ENCODE measurements at regions not wholly inside any gene's neighbourhood (a gene's known extent, or its start where the extent isn't known, plus 50 kb on each side); places are given as distances from the start of the nearest gene placed in this dataset.

DNA sequence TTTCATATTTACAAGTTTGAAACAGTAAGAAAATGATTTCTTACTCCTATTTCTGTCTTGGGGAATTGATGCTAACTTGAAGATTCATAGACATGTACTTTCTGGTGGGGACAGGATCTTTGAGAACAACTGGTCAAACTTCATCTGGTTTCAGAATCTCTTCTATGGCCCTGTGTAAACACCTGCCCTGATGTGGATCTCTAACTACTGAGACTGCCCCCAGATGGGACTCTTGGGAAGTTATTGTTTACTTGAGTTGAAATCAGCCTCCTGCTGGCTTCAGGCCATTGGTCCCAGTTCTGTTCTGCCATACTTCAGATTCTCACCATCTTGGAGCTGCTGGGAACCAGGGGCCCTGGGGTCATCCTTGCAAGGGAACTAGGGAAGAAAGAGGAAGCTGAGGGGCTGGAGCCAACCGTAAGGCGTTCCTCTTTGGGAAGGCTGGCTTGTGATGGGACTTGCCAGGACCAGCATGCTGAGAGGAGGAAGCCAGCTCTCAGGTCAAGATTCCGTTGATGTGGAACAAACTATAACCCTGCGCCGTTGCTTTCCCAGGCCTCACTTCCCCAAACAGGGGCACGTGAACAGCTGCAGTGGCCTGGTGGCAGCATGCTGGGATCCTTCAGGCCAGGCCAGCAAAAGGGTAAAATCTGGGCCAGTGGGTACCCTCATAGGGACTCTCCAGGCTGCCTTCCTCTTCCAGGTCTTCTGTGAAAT, 135.5 kb upstream of the CXCR4 start:
- no peak for FAIRE-seq
- peaks cover 0 to 6% (median 0%) of the 10 kb centered on the region in 3 donors for H3K27me3 ChIP-seq (ENCODE audit: control insufficient read depth in 3 of 3, insufficient read depth in 3 of 3, low read length in 3 of 3)
- no peaks in the 10 kb centered on the region for H3K36me3 ChIP-seq (ENCODE audit: control insufficient read depth in 3 of 3, insufficient read depth in 2 of 3, low read depth in 1 of 3, low read length in 3 of 3)
- peak overlapping the region in 1 of 3 donors; percentile 13 for H3K27ac ChIP-seq (ENCODE audit: low read depth in 1 of 3, low read length in 2 of 3)
- WGBS, 3 donors, result 81 to 96% (median 86%) methylated on average over 6 of the region's 6 CpGs
- DNase-seq, result no peak
- no peaks in the 10 kb centered on the region for H3K4me1 ChIP-seq (ENCODE audit: control insufficient read depth in 3 of 3, insufficient read depth in 2 of 3, low read depth in 1 of 3, low read length in 2 of 3)
- no peaks in the 10 kb centered on the region for H3K9me3 ChIP-seq (ENCODE audit: control insufficient read depth in 2 of 2, insufficient read depth in 1 of 2, low read depth in 1 of 2, low read length in 1 of 2)
- no peak overlapping the region for H3K4me3 ChIP-seq (ENCODE audit: low read depth in 1 of 3, low read length in 3 of 3)

DNA sequence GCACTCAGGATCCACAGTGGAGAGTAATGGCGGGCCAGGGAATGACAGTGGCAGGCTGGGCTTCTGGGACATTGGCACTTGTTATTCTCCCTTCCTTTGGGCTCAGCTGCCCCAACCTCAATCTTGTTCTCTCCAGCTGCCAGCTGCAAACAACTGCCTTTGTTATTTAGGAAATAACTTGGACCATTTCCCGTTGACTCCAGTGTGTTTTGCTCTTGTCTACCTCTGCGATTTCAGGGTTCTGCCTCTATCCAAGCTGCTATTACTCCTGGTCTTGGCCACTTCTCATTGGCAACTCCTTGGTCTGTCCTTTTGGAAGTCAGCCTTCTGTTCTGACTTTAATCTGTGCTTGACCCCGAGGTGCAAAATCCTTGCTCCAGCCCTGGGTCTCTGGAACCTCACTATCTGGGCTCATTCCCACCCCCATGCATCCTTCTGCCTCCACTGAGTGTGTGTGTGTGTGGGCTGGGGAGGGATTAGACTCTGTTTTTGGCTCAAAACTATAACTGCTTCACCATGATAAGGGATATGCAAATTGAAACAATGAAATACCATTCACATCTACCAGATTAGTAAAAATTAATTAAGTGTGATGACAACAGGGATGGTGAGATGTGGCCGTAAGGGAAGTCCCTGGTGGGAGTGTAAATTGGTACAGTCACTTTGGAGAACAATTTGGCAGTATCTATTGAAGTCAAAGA, 134.1 kb upstream of the CXCR4 start:
- no peak overlapping the region for H3K4me3 ChIP-seq (ENCODE audit: low read depth in 1 of 3, low read length in 3 of 3)
- H3K27me3 ChIP-seq (ENCODE audit: control insufficient read depth in 3 of 3, insufficient read depth in 3 of 3, low read length in 3 of 3), result peaks cover 0 to 3% (median 0%) of the 10 kb centered on the region in 3 donors
- FAIRE-seq (no peak), DNase-seq (no peak)
- WGBS, 3 donors, result 68 to 73% (median 69%) methylated on average over 5 of the region's 5 CpGs
- no peaks in the 10 kb centered on the region for H3K4me1 ChIP-seq (ENCODE audit: control insufficient read depth in 3 of 3, insufficient read depth in 2 of 3, low read depth in 1 of 3, low read length in 2 of 3)
- H3K27ac ChIP-seq (ENCODE audit: low read depth in 1 of 3, low read length in 2 of 3), result no peak overlapping the region
- H3K36me3 ChIP-seq (ENCODE audit: control insufficient read depth in 3 of 3, insufficient read depth in 2 of 3, low read depth in 1 of 3, low read length in 3 of 3), result no peaks in the 10 kb centered on the region
- no peaks in the 10 kb centered on the region for H3K9me3 ChIP-seq (ENCODE audit: control insufficient read depth in 2 of 2, insufficient read depth in 1 of 2, low read depth in 1 of 2, low read length in 1 of 2)

DNA sequence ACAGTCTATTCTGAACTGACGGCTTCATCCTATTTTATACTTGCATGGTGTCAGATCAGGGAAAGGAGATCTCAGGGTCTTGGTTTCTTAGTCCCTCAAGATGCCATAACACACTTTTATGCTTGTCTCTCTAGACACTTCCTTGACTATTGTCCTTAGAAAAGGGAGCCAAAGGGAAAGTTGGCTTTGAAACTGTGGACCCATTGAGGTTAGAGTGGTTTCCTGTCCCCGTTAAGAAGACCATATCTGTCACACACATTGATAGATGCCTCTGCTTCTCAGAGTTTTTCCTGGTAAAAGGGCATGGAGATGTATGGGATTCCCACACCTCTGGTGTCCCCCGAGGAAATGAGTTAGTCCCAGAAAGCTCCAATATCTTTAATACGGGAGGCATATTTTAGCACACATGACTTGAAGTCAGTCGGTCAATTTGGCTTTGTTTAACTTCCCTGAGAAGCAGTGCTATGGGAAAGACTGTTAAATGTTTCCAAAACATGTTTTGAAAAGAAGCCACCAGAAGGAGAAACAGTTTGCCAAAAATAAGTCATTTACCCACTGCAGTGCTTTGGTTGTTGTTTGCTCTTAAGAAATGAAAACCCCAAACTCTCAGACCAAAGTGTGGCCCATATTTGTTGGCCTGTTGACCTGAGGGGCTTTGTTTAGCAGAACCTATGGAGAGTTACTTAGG, 133.4 kb upstream of the CXCR4 start:
- Histone ChIP-seq H3K36me3 (ENCODE audit: control insufficient read depth in 3 of 3, insufficient read depth in 2 of 3, low read depth in 1 of 3, low read length in 3 of 3) (no peaks in the 10 kb centered on the region), H3K27ac (ENCODE audit: low read depth in 1 of 3, low read length in 2 of 3) (no peak overlapping the region), H3K9me3 (ENCODE audit: control insufficient read depth in 2 of 2, insufficient read depth in 1 of 2, low read depth in 1 of 2, low read length in 1 of 2) (no peaks in the 10 kb centered on the region), H3K4me3 (ENCODE audit: low read depth in 1 of 3, low read length in 3 of 3) (no peak overlapping the region), H3K4me1 (ENCODE audit: control insufficient read depth in 3 of 3, insufficient read depth in 2 of 3, low read depth in 1 of 3, low read length in 2 of 3) (peaks cover 0 to 2% (median 0%) of the 10 kb centered on the region in 3 donors), H3K27me3 (ENCODE audit: control insufficient read depth in 3 of 3, insufficient read depth in 3 of 3, low read length in 3 of 3) (peaks cover 0 to 3% (median 0%) of the 10 kb centered on the region in 3 donors)
- DNase-seq, result no peak
- no peak for FAIRE-seq
- WGBS, 3 donors, result 54 to 85% (median 75%) methylated on average over 5 of the region's 5 CpGs

DNA sequence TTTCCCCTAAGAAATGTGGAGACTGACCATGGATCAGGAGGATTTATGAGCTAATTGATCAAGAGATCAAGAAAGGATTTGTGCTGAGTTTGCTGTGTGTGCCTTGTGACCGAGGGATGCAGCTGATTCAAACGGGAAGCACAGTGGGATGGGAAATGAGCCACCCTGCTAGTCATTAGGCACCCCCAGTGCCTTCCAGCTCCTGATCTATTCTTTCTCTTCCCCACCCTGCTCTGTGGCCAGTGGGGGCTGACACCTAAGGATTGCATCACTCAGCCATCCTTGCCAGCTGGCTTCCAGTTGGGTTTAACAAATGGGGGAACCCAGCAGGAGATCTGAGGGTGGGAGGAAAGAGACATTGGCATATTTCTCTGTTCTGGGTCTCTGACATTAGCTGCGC, 132.2 kb upstream of the CXCR4 start:
- WGBS, 3 donors, result 66 to 81% (median 79%) methylated on average over 3 of the region's 3 CpGs
- H3K27ac ChIP-seq (ENCODE audit: low read depth in 1 of 3, low read length in 2 of 3), result no peak overlapping the region
- no peak overlapping the region for H3K4me3 ChIP-seq (ENCODE audit: low read depth in 1 of 3, low read length in 3 of 3)
- no peaks in the 10 kb centered on the region for H3K9me3 ChIP-seq (ENCODE audit: control insufficient read depth in 2 of 2, insufficient read depth in 1 of 2, low read depth in 1 of 2, low read length in 1 of 2)
- DNase-seq, result no peak
- no peaks in the 10 kb centered on the region for H3K36me3 ChIP-seq (ENCODE audit: control insufficient read depth in 3 of 3, insufficient read depth in 2 of 3, low read depth in 1 of 3, low read length in 3 of 3)
- FAIRE-seq, result no peak
- H3K27me3 ChIP-seq (ENCODE audit: control insufficient read depth in 3 of 3, insufficient read depth in 3 of 3, low read length in 3 of 3), result peaks cover 0 to 3% (median 0%) of the 10 kb centered on the region in 3 donors
- H3K4me1 ChIP-seq (ENCODE audit: control insufficient read depth in 3 of 3, insufficient read depth in 2 of 3, low read depth in 1 of 3, low read length in 2 of 3), result peaks cover 0 to 7% (median 0%) of the 10 kb centered on the region in 3 donors

DNA sequence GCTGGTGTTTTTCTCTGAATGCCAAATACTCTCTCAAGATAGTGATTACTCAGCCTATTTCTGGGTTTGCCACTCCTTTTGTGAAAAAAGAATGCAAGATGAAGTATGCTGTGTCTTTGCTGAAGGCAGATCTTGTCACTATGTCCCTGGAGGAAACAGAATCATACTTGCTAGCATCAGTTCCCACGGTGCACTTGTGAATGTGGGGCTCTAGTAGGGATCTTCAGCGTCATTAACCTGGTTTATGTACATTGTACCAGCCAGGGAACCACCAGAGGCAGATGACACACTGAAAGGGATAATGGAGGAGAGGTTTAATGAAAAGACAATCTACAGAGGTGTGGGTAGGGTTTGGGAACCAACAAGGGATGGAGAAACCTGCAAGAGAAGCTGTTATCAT, 131.0 kb upstream of the CXCR4 start:
- WGBS, 3 donors, result 65 to 84% (median 71%) methylated on average over 2 of the region's 2 CpGs
- no peak for FAIRE-seq

DNA sequence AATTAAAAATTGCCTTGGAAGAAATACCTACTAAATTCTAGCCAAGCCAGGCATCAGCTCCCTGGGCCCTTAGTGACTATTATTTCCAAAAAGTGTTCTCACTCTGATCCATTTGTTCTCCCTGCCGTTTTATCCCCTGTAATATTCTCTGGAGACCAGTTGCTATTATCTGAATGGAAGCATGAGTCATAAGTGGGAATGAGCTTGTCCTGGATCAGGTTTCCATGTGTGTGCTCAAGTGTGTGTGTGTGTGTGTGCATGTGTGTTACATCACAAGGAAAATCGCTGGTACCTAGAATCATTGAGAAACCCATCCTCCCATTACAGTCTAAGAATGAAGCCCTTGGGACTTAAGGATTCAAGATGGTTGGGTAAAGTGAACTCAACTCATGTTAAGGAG, 130.3 kb upstream of the CXCR4 start:
- Histone ChIP-seq H3K27ac (ENCODE audit: low read depth in 1 of 3, low read length in 2 of 3) (no peak overlapping the region), H3K27me3 (ENCODE audit: control insufficient read depth in 3 of 3, insufficient read depth in 3 of 3, low read length in 3 of 3) (peaks cover 0 to 3% (median 0%) of the 10 kb centered on the region in 3 donors), H3K36me3 (ENCODE audit: control insufficient read depth in 3 of 3, insufficient read depth in 2 of 3, low read depth in 1 of 3, low read length in 3 of 3) (no peaks in the 10 kb centered on the region), H3K4me1 (ENCODE audit: control insufficient read depth in 3 of 3, insufficient read depth in 2 of 3, low read depth in 1 of 3, low read length in 2 of 3) (peaks cover 0 to 7% (median 0%) of the 10 kb centered on the region in 3 donors), H3K4me3 (ENCODE audit: low read depth in 1 of 3, low read length in 3 of 3) (no peak overlapping the region), H3K9me3 (ENCODE audit: control insufficient read depth in 2 of 2, insufficient read depth in 1 of 2, low read depth in 1 of 2, low read length in 1 of 2) (no peaks in the 10 kb centered on the region)
- FAIRE-seq, result no peak
- no peak for DNase-seq
- WGBS, 3 donors, result 32 to 58% (median 52%) methylated on average over 2 of the region's 2 CpGs

More for the DNA sequence above, 131.0 kb upstream of the CXCR4 start:
- H3K4me1 ChIP-seq (ENCODE audit: control insufficient read depth in 3 of 3, insufficient read depth in 2 of 3, low read depth in 1 of 3, low read length in 2 of 3), result peaks cover 0 to 7% (median 0%) of the 10 kb centered on the region in 3 donors
- no peak for DNase-seq
- no peaks in the 10 kb centered on the region for H3K36me3 ChIP-seq (ENCODE audit: control insufficient read depth in 3 of 3, insufficient read depth in 2 of 3, low read depth in 1 of 3, low read length in 3 of 3)
- H3K27me3 ChIP-seq (ENCODE audit: control insufficient read depth in 3 of 3, insufficient read depth in 3 of 3, low read length in 3 of 3), result peaks cover 0 to 3% (median 0%) of the 10 kb centered on the region in 3 donors
- H3K9me3 ChIP-seq (ENCODE audit: control insufficient read depth in 2 of 2, insufficient read depth in 1 of 2, low read depth in 1 of 2, low read length in 1 of 2), result no peaks in the 10 kb centered on the region
- no peak overlapping the region for H3K27ac ChIP-seq (ENCODE audit: low read depth in 1 of 3, low read length in 2 of 3)
- H3K4me3 ChIP-seq (ENCODE audit: low read depth in 1 of 3, low read length in 3 of 3), result no peak overlapping the region

DNA sequence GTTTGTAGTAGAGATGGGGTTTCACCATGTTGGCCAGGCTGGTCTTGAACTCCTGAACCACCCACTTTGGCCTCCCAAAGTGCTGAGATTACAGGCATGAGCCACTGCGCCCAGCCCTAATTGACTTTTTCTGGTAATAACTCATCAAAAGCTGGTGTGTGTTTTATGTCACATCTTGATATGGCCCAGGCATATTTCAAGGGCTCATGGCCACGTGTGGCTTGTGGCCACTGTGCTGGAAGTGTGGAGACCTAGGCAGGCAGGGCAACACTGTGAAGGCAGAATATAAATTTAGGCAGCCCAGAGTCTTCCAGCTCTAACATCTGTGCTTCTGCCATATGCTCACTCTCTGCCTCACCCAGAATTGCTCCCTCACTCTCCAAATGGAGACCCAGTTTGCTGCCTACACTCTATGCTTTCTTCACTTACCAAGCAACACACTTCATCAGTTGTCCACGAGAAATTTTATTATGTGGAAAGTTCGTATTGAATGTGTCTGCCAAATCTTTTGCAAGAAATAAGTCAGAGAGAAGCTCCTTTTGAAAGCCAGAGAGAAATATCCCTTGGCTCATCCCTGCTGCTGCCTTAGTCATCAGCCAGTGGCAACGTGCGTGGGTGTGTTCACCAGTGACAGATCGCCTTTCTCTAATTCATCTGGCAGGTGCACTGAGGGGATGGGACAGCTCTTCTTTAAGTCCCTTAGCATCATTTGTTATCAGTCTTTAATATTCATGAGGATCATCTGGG, 129.4 kb upstream of the CXCR4 start:
- FAIRE-seq (no peak), DNase-seq (no peak)
- Histone ChIP-seq H3K36me3 (ENCODE audit: control insufficient read depth in 3 of 3, insufficient read depth in 2 of 3, low read depth in 1 of 3, low read length in 3 of 3) (no peaks in the 10 kb centered on the region), H3K27ac (ENCODE audit: low read depth in 1 of 3, low read length in 2 of 3) (peak overlapping the region in 1 of 3 donors; percentile 32), H3K4me3 (ENCODE audit: low read depth in 1 of 3, low read length in 3 of 3) (no peak overlapping the region), H3K4me1 (ENCODE audit: control insufficient read depth in 3 of 3, insufficient read depth in 2 of 3, low read depth in 1 of 3, low read length in 2 of 3) (peaks cover 0 to 7% (median 0%) of the 10 kb centered on the region in 3 donors), H3K9me3 (ENCODE audit: control insufficient read depth in 2 of 2, insufficient read depth in 1 of 2, low read depth in 1 of 2, low read length in 1 of 2) (no peaks in the 10 kb centered on the region), H3K27me3 (ENCODE audit: control insufficient read depth in 3 of 3, insufficient read depth in 3 of 3, low read length in 3 of 3) (peaks cover 0 to 3% (median 0%) of the 10 kb centered on the region in 3 donors)
- WGBS, 3 donors, result 62 to 68% (median 67%) methylated on average over 7 of the region's 7 CpGs

All from small intestine (tissue), 7 donors.